Stimulated activated CD8-positive, alpha-beta memory T cell treated with anti-CD3 and anti-CD28 coated beads, Interleukin-12 subunit alpha, Interleukin-12 subunit beta, amount 100 ng/mL, for 24 hours (primary cell): ENCODE measurements at regions not wholly inside any gene's neighbourhood (a gene's known extent, or its start where the extent isn't known, plus 50 kb on each side); places are given as distances from the start of the nearest gene placed in this dataset.

Experiments
- DNase-seq: peaks from one replicate; pipeline ENCODE4 v3.0.0-alpha.2; 2020; ENCODE audit errors: extremely low read depth

DNA sequence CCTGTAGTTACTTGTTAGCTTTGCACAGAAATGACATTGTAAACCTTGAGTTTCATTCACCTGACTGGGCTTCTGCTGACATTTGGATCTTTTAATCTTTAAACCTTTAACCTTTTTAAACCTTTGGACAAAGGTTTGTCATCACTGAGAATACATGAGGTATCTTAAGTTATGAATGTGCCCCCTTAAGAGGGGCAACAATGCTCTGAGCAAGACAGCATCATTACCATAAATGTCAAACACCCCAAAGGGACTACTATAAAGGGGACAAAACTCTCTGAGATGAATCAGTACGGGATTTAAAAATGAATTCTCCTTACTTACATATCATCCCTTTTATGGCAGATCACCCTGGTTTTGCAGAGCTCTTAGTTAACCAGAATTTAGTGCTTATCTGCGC lies 203.3 kb downstream of the COG6 start:
- DNase-seq: no peak

DNA sequence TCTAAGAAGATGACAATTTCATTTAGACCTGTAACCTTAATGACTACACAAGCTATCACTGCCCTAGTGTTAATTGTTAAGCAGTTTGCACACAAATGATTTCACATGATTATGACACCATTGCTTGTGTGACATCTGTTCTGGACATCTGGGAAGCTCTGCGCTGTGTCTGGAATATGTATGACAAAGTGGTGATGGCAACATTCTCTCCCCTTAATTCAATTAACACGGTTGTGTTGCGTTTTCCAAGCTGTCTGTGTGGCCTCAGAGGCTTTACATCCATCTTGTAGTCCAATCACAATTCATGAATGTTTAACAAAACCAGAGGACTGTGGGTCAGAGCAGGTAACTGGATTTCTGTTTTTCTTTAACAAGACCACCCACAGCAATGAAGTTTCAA lies 204.4 kb downstream of the COG6 start:
- DNase-seq: no peak

DNA sequence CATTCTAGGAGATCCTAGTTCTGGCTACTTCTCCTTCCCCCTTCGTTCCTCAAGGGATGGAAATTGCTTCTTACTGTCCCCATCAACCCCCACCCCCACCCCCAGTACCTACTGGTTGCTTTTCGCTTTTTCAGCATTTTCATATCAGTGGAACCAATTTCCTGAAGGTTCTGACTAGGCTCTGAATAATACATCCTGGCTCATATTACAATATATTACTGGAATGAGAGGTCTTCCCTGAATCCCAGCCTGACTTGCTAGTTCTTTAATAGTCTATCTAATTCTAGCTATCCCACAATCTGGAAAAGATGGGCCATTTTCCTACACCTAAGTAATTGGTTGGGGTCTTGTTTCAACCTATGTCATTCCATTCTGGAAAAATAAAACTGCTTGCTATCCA lies 207.4 kb downstream of the COG6 start:
- no peak for DNase-seq

DNA sequence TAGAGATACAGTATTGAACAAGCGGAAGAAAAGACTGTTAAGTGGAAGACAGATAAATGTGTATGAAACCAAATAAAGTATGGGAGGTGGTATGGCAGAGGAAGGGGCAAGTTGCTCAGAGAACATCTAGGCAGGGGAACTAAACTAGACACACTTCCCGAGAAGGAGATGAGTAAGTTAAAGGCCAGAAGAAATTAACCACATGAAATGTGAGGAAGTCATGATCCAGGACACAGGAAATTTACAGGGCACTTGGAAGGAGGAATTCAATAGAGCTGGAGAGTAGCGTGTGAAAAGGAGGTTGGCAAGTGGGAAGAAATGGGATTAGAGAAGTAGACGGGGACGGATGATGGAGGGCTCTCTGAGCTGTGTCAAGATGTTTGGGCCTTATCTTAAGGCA lies 208.8 kb downstream of the COG6 start:
- DNase-seq: no peak

DNA sequence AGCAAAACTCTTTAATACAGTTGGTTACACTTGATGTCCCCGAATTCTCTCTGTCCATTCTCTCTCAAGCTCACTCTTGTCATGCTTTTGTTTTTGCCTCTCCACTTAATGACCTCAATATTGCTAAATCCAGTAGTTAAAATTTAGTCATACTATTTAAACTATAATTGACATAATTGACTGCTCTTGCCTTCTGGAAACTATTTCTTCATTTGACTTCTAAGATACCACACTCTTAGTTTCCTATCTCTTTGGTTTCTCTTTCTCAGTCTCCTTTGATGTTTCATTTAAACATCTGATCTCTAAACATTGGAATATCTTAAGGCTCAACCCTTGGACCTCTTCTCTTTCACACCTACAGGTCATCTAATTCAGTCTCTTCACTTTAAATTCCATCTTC lies 211.3 kb downstream of the COG6 start:
- no peak for DNase-seq

DNA sequence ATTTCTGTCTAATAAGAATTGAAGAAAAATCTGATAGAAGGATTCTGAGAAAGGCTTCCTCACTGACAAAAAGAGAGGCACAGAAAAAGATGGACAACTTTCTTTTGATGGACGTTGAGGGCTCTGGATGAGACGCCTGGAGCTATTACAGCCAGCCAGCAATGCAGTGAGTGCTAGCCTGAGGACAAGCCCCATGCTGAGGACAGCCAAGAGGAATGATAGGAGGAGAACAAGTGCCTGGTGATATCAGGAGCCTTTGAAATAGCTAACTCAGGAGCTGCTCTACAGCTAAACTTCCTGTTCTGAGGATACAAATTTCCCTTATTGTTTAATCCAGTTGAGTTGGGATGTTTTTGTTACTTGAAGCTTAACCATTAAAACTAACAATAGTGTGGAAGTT lies 212.3 kb downstream of the COG6 start:
- no peak for DNase-seq

DNA sequence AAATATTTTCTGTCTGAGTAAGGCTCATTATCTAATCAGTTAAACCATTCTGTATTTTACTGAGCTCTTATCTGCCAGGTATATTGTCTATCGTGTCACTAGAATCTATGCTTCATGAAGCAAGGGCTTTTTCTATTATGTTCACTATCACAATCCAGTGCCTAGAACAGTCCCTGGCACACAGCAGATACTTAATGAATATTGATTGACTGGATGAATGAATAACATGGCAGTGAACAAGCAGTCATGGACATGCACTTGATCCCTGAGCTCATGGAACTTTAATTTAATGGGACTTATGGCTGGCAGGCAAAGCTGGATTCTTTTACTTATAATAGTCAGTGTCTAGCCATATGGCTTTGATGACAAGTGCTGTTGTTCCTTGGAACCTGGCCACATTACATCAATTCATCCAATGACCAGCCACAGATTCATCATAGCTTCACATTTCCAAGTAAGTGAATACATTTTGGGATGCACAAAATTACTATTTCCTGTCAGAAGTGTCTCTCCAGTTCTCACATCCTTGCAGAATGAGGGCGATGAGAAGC lies 214.8 kb downstream of the COG6 start:
- no peak for DNase-seq

DNA sequence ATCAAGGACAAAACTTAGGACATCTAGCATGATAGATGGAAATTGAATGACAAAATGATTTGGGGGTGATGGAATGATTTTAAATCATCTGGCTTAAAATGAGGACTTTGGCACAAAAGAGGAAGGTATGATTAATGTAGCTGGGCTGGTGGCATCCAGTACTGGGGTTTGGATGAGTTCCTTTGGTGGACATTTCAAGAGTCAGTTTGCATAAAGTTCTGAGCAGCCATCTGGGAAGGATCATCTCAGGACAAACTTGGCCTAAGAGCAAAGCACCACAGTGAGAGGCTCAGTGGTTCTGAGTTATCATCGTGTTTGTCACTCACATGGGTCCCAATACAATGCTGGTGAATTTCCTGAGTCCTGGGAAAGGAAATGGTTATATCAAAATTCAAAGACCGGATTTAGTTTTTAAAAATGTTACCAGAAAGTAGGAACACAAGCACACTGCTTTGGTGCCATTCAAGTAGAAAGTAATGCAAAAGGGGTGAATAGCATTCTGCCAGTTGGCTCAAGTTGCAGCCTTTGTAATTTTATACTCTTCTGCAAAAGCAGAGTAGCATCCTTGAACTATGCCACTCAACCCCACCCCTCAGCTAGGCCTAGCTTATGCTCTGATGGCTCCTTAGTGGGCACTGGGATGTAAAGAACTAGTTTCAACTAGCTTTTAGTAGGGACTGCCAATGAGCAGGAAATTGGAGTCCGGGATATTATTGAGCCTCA lies 219.0 kb downstream of the COG6 start:
- no peak for DNase-seq

DNA sequence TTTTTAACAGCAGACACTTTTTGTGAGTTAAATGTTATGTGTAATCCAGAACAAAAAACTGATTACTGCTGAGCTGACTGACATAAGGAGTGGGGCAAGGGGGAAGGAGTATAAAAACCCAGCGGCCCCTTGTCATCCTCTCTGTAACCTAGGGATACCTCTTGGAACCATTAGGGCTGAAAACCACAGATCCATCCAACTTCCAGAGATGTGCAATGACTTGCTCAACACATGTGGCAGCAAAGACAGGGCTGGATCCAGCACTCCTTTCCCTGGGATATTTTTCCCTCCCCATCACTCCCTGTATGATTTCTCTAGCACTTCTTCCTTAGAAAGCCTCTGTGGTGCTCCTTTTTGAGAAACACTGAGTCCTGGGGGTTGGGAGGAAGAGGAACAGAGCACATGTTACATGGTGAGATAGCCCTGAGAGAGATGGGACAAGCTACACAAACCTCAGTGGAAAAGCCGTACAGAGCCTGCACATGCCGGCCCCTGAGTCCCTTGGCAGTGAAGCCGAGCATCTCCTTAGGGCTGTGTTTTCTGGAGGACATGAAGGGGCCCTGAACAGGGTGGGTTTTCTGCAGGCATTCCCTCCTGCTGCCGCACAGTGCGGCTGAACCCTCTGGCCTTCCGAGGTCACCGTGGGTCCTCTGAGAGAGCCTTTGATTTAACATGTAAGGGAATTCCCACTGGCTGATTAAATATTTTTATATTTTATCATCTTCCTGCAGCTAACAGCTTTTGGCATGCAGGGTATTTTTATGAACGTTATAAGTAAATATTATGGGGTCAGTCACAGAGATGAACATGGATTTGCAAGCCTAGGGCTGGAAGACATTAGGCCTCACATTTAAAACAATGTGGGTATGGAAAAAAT lies 219.9 kb downstream of the COG6 start:
- no peak for DNase-seq

DNA sequence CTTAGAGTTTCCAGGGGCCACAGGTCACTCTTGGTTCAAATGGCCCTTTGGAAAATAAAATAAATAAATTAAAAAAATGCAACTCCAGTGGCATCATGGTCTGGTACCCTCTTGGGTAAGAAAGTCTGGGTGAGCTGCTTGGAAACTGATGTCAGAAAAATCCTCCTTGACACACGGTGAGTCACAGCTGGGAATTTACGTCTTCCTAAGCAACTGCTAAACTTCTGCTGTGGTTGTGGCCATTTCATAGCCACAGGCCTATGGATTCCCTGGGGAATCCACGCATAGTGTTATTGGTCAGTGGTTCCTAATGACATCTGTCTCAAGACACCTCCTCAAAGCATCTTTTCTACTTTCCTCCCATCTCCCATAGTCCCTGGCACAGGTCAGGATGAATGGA lies 220.8 kb downstream of the COG6 start:
- no peak for DNase-seq

DNA sequence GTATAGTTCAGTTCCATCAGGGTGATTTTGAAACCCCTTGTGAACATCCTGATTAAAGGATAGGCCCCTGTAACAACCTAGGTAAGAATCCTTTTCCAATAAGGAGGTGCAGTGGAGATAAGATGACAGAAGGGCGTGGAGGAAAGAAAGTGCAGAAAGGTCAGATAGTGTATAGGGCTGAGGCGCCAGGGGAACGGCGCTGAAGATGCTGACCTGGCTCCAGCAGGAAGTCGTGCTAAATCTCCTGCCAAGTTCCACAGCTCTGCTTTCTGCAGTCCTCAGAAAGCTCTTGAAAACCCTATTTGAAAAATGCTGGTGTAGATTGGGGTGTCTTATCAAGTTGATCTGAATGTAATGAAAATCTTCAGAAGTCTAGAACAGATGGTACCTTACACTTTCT lies 221.7 kb downstream of the COG6 start:
- DNase-seq: no peak

DNA sequence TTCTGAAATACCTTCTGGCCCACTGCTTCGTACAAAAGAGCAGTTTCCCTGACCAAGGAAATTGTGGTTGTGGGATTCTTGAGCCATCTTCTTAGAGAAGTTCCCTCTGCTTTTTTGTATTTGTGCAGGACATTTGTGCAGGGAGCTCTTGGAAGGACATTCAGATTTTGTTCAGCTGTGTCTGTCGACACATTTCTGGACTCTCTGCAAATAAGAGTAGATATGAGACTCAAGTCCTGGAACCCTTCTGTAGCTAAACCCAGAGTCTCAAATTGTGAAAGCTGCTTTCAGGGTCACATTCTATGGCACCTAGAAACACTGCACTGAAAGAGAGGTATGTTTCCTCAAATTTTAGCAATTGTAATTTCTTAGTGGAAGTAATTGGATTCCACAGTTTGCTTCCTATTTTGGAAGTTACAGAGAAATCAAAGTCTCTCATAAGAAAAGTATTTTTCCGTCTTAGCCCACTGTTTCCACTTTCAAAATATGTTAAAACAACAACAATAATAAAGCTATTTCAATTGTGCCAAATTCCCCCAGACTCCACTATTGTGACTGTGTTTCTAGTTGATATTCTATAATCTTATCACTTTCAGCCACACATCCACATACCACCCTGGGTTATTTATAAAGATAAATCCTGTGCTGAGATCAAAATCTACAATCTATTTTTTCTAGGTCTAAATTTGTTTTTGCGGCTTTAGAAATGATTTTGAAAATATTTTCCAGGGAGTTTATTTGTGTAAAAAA lies 224.0 kb downstream of the COG6 start:
- DNase-seq: no peak

DNA sequence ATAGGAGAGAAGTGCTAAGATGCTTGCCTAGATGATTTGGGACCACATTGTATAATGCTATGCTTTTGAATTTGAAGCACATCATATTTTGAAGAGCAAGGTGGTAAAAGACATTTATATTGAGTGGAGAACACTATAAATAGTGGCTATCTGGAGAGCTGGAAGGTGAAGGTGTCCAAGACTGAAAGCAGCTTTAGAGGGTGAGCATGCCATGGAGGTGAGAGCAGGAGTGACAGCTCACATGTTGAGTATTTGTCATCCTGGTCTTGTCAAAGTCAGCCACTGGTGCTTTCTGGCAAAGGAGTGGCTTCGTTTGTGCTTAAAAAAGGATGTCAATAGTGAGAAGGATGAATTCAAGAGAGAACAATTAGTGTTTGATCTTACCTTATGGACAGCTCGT lies 225.9 kb downstream of the COG6 start:
- DNase-seq: no peak

DNA sequence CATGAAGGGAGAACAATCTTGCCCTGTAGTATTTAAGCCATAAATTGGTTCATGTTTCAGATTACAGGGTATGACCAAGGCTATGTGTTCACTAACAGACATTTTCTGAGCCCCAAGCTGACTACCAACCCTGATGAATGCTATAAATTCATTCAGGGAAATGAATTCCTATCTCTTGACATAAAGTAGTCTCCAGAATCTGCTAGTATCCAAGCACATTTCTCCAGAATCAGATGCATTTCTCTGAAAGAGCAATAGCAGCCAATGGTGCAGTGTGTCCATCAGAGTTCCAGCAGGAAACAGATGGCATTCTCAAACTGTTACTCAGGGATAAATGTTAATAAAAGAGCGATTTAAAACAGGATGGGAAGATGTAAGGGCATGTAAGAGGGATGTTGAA lies 226.4 kb downstream of the COG6 start:
- DNase-seq: no peak

DNA sequence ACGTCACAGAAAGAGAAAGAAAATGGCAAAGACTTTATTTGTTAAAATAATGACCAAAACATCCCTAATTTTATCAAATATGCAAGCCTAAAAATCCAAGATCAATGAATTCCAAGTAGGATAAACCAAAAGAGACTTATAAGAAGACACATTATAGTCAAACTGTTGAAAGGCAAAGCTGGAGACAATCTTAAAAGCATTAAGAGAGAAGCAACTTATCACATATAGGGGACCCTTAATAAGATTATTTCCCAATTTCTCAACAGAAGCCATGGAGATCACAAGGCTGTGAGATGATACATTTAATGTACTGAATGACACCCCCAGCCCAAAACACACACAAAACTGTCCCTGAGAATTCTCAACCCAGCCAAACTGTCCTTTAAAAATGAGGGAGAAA lies 228.7 kb downstream of the COG6 start:
- DNase-seq: no peak

DNA sequence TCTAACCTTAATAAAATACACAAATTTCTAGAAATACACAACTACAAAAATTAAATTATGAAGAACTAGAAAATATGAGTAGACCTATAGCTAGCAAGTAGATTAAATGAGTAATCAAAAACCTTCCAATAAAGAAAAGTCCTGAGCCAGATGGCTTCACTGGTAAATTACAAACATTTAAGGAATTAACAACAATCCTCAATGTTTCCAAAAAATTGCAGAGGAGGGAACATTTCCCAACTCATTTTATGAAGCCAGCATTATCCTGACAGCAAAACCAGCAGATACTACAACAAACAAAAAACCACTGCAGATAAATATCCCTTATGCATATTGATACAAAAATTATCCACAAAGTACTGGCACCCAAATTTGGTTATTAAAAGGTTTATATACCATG lies 230.9 kb downstream of the COG6 start:
- DNase-seq: no peak

DNA sequence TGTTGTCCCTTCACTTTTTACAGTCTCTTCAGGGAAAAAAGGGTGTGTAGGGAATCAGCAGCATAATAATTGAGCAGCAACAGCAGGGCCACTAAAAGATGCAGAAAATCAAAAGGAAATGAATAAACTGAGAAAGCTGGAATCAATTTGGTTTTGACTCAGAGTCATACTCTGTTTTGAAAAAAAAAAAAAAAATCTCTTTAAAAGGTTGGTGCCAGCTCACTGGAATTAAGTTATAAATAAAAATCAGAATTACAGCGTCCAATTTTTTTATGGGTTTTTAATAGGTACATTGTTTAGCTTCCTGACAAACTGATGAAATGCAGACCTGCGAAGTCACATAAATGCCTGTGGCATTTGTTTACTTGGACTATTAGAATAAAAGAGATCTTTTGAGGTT lies 231.9 kb downstream of the COG6 start:
- no peak for DNase-seq

DNA sequence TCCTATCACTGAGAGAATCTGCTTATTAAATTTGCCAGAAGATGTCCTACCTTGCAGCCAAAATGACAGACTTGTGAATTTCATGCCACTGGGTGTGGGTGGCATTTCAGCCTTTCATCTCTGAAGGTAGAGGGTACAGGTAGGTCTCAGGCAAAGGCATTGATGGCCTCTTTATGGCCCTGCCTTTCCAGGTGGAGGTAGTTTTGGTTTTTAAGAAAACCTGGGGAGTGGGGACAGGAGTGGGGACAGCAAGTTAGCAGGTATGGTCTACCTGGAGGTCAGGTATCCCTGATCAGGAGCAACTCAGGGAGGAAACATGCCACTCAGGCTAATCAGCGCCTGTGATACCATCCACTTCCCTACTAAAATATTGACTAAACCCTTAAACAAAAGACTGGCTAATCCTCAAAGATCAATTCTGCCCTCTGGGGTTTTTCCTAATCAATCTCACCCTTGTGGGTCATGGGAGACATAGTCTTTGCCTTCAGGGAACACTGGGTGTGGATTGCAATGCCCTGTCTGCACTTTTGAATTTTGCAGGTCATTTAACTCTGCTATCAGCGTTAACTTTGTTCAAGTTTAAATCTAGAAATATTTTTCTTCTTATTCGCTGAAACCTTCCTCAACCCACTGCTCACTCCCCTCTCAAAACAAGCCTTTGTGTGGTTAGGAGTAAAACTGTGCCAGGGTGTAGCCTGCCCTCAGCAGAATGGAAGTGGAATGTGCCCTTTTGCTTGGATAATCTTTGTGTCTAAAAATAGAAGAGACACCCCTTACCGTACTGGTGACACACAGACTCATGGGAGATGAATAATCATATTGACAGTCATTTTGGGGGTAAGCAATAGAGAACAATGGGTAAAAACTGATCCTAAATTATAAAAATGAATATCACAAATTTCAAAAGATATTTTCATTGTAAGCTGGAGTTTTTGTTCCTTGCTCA lies 233.7 kb downstream of the COG6 start:
- DNase-seq: no peak

DNA sequence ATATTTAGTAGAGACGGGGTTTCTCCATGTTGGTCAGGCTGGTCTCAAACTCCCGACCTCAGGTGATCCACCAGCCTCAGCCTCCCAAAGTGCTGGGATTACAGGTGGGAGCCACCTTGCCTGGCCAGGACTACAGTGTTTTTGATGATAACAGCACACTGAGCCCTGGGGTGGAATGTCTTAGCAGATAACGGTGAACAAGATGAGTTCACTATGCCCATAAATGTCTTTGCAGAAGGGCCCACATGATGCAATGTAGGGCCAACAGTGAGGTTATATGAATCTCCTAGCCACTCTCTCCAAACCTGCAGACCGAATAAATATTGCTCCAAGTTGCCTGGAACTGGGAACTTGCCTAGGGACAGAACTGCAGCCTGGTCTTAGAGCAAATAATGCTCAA lies 235.1 kb downstream of the COG6 start:
- no peak for DNase-seq

DNA sequence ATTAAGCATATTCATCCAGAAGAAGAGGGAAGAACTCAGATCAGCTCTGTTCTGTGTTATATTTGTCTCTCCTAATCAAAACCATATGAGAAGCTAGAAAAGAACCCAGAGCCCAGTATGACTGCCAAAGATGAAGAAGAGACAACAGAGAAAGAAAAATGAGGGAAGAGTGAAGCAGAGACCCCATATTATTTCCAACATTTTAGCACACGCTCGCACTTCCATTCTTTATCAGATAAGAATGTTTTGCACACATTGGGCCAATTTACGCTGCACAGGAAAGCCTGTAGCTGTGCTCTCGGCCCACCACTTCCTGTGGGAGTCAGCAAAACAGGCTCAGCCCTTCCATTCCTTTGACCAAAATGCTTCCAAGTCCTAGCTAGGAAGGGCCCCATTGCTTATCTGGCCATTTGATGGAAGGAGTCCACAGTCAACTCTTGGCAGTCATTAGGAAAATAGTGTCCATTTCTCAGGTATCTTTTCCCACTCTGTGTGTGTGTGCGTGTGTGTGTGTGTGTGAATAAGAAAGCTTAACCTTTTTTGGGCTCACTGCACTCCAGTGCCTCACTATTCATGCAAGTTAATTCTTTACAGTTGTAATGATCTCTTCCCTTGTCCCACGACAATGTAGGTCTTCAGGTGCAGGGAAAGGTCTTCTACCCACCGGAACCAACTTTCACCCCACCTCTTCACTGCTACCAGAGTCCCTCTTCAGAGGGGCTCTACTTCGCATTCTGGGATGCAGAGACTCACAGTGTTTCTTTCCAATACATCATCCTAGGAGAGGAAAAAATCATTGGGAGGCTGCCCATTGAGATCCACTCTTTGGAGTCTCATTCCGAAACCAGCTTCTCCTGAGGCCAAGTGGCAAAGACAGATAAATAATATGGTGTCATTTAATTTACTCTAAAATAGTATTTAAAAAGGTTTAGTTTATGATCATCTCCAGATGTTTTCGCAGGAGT lies 237.5 kb downstream of the COG6 start:
- no peak for DNase-seq
